ENCODE measurements at regions not wholly inside any gene's neighbourhood (a gene's known extent, or its start where the extent isn't known, plus 50 kb on each side); places are given as distances from the start of the nearest gene placed in this dataset.

GRCh38 chr10:114755537-114755936 is 66.0 kb upstream of the FHIP2A start:
- TF ChIP-seq CTCF (IDR thresholded peaks at IDR 0.05; ENCODE audit: insufficient read depth, low read length), result no peak
- no peak for TF ChIP-seq POLR2AphosphoS5 (IDR thresholded peaks at IDR 0.05; ENCODE audit: low read depth)
- TF ChIP-seq GABPA (IDR thresholded peaks at IDR 0.05; ENCODE audit: low read depth), result no peak
